HuH-7 (cell line): ENCODE measurements at regions not wholly inside any gene's neighbourhood (a gene's known extent, or its start where the extent isn't known, plus 50 kb on each side); places are given as distances from the start of the nearest gene placed in this dataset.
"Not testable (repeated sequence)": the region's sequence is repeated elsewhere in the genome, so short reads cannot be mapped to it uniquely, and the experiment has no call there.

ENCODE experiments used
- DNase-seq: peaks from one replicate; pipeline ENCODE4 v3.0.0; 2011; ENCODE audit warnings: low spot score

DNA sequence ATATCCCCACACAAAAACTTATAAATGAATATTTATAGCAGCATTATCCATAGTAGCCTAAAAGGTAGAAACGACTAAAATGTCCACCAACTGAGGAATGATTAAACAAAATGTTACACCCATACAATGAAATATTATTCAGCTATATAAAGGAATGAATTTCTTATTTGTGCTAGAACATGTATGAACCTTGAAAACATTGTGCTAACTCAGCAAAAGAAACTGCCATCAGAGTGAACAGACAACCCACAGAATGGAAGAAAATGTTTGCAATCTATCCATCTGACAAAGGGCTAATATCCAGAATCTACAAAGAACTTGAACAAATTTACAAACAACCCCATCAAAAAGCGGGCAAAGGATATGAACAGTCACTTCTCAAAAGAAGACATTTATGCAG lies 155.3 kb upstream of the DIAPH2 start:
- not testable (repeated sequence) for DNase-seq

DNA sequence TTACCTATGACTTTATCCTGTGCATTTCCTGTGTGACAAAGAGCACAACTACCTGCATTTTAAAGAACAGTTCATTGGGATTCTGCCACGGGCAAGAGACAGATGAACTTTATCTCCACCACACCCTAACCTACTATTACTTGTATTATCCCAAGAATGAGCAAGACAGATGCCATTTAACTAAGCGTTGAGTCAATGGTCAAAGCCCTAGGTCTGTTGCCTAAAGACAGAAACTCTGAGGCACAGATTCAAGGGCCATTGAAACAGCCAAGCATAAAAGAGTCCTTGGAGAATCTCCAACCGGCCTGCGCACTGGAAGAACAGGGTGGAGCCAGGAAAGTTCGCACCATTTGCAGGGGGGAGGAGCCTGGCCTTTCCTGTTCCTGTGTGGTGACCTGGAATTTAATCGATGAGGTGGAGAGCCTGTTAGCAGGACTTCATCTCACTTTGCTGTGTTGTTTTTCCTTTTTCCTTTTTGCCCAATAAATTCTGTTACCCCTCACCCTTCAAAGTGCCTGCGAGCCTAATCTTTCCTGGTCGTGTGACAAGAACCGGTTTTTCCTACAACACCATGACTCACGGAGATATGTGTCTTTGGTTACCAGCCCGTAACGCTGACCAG lies 146.4 kb upstream of the DIAPH2 start:
- no peak for DNase-seq

DNA sequence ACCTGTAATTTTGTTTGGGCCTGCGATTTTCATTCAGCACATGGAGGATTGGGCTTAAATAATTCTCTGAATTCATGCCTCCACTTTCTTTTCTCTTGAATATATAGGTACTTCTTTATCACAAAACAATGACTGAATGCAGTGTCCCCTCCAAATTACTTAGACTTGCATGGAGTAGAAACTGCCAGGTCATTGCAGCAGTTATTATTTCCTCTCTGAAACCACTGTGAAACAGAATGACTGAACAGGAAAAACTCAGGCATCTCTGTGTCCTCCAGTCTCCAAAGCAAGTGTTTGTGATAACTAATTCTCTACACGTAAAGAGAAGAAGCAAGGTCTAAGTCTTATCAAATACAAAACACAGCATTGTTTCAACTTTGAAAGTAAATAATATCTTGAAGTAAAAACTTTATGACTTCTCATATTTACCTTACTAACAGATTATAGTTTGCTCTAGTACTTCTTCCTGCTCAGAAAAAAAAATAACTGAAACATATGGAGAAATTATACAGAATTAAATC lies 144.5 kb upstream of the DIAPH2 start:
- no peak for DNase-seq

DNA sequence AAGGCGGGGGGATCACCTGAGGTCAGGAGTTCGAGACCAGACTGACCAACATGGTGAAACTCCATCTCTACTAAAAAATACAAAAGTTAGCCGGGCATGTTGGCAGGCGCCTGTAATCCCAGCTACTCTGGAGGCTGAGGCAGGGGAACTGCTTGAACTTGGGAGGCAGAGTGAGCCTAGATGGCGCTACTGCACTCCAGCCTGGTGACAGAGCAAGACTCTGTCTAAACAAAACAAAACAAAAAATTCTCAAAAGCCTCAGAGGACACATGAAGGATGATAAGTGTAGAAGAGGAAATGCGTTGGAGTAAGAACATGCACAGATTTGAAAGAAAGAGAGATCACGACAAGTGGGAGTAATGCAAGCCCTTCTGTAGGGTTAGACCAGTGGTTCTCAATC lies 138.4 kb upstream of the DIAPH2 start:
- not testable (repeated sequence) for DNase-seq

DNA sequence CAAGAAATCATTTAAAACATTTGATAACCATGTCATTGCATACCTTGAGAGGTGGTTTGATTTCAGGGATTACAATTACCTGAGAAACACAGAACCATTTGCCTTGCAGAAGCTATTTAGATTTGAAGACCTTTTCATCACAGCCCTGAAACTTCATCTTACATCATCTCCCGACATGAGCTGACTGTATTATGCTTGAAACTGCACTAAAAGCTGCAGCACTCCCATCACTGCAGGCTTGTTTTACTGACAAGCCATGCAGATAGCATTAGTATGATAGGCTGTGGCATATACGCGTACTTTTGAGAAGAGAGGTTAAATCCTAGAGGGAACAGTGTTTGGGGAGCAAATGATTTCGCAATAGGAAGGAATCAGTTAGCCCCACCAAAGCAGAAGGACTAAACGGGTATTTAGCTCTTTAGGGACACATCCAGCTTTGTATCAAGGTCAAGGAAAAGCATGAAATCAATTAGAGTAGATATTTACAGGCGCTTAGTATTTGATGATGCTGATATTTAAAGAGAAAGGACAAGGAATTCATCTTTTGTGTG lies 133.2 kb upstream of the DIAPH2 start:
- no peak for DNase-seq

DNA sequence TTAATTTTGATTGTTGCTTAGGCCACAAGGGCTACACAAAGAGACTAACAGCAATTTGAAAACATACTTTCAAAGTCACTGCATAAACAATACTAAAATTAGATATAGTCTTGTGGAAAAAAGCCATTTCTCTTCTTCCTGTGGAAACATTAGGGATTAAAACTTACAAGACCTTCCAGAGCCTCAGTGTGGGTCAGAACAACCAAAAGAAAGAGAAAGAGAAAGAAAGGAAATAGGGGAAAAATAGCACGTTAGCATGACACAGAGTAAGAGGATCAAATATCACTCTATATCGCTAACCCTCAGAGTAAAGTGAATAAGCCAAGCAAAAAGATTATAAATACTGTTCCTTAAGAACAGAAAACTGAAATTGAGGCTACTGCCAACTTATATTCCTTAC lies 127.8 kb upstream of the DIAPH2 start:
- DNase-seq: no peak

DNA sequence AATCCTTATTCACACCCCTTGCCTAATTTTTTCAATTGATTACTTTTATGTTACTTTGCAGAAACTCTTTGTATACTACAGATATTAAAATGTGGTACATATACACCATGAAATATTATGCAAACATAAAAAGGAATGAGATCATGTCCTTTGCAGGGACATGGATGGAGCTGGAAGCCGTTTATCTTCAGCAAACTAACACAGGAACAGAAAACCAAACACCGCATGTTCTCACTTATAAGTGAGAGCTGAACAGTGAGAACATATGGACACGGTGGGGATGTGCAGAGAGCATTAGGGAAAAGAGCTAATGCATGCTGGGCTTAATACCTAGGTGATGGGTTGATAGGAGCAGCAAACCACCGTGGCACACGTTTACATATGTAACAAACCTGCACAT lies 123.5 kb upstream of the DIAPH2 start:
- DNase-seq: not testable (repeated sequence)

DNA sequence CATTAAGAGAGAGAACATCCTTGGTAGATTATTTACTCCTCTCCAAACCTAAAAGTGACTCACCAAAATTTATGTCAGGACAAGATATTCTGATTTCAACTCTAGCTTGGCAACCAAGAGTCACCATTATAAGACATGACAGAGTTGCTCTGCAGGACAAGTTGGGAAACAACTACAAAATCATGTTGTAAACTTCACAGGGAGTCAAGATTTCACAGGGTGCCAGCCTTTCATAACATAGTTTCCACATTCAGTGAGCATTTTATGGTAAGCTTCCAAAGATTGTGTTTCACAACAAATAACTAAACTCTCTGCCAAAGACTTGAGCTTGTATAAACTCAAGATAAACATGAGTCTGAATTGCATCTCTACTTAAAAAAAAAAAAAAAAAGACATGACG lies 121.0 kb upstream of the DIAPH2 start:
- no peak for DNase-seq

DNA sequence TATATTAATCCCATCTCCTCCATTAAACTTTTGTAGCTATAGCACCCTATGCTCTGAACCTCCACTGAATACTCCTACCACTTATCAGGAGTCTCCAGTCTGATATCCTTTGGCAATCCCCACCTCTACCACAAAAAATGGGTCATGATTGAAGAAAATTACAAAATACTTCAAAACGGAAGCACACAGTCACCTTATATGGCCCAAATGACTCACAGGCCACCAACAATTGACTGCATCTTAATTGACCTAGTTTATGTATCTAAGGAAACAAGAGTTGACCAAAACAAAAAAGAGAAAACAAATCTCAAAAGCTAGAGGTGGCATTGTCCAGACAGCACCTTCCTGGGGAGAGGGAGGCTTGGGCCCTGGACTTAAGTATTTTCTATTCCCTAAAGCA lies 120.0 kb upstream of the DIAPH2 start:
- DNase-seq: no peak

DNA sequence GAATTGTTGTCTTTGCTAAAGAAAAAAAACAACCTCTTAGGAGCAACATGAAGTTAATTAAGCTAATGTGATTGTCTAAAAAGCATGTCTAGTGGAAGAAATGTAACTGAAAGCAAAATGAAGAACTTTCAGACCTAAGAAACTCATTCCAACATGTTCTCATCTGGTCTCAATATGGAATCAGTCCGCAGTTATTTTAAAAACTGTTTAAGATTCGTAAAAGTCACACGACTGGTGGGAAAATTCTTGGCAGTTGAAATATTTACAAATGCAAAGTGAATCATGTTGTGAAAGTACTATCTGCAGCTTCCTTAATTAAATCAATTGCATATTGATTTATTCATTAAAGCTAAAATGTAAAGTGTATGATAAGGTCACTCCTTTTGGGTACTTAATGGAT lies 117.8 kb upstream of the DIAPH2 start:
- no peak for DNase-seq

DNA sequence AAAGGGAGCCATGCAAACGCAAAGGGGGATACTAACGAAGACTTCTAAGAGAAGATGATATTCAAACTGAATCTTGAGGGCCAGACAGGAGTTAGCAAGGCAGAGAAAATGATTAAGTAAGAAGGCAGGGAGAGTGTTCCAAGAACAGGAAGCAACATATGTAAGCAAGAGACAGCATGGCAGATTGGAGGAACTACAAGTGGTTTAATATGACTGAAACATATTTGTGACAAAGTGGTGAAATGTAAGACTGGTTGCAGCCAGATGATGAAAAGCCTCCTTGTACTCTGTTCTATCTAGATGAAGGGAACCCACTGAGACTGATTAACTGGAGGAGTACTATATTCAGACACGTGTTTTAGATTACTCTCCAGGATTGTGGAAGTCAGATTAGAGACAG lies 116.6 kb upstream of the DIAPH2 start:
- no peak for DNase-seq

DNA sequence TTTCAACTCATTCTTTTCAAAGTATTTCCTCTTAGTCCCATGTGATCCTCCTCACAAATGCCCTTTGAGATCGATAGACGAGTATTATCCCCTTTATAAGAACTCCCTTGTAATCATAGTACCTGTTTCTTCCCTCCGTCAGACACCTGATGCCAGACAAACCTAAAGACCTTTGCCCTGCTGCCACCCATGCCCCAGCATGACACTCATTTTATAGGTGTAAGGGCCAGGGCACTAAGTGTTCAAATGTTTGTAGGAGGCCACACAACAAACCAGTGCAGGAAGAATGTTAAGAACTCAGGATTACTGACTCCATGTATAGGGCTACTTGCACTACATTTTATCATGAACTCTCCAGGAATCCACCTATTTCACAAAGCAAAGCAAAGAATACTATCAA lies 115.6 kb upstream of the DIAPH2 start:
- DNase-seq: no peak

DNA sequence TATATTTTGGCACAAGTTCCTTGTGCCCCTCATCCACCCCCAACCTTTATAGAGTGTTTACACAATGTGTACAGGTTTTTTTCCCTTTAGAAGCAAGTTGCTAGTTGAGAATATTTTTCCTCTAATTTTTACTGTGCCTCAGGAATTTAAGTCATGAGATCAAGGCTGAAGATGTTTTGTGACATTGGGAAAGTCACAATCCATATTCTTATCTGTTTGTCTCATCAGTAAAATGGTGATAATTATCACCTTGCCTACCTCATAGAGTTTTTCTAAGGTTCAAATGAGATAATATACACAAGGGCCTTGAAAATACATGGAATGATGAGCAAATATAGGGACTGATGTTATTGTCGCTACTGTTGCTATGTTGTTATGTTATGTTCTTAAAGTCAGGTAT lies 109.6 kb upstream of the DIAPH2 start:
- DNase-seq: no peak

DNA sequence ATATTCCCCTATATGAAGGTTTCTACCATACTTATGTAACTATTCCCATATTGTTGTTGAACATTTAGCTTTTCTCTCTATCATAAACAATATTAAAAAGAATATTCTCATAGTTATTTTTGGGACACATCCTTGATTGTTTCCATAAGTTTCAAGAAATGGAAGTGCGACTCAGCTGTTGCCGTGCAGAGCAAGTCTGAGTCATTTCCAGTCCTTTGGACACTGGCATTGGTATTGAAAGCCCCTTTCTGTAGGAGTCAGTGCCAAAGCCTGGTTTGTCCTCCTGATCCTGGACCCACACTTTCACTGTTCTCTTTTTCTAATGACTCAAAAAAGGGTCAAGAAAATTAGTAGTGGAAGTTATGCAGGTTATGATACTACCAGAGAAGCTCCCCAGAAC lies 108.3 kb upstream of the DIAPH2 start:
- DNase-seq: no peak

DNA sequence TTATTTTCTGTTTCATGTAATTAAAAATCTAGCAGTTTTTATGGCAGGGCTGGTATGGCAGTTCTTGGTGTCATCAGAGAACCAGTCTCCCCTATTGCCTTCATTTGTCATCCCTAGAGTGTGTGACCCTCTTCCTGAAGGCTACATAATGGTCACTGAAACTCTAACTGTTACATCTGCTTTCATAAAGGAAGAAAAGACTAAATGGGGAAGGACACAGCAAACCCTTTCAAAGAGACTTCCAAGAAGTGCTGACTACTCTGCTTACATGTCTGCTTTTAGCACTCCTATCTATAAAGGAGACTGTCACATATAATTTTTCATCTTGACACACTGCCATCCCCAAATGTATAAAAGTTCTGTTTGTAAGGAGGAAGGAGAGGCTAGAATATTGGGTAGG lies 105.9 kb upstream of the DIAPH2 start:
- no peak for DNase-seq

DNA sequence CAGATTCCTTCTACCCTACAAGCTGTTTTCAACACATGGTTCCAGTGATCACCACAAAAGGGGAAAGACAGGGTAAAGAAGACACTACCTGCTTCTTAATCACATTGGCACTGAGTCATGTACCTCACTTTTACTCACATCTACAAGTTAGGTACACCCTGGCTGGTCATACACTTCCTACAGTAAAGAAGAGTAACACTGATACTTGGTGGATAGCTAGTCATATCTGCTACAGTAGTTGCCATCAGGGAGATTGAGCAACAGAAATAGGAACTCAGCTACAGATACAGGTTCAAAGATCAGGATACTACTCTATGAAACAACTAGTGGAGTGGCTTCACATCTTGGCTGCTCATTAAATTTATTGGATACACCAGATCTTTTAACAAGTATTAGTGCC lies 105.4 kb upstream of the DIAPH2 start:
- no peak for DNase-seq

DNA sequence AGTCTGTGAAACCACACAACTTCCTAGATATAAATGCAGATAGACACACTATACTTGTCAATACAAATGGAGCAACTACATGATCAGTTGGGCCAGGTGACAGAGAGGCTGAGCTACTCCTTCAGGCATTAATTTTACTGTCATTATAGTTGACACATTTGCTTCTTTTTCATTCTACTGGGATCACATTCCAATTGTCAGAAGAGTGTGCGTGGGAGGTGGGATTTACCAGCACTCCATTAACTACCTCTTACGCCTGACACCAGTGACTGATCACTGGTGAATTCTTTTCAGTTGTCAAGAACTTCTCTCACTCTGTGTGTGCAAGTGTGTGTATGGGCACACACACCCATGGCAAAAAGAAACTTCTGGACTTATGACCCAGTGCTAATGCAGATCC lies 94.2 kb upstream of the DIAPH2 start:
- DNase-seq: no peak

DNA sequence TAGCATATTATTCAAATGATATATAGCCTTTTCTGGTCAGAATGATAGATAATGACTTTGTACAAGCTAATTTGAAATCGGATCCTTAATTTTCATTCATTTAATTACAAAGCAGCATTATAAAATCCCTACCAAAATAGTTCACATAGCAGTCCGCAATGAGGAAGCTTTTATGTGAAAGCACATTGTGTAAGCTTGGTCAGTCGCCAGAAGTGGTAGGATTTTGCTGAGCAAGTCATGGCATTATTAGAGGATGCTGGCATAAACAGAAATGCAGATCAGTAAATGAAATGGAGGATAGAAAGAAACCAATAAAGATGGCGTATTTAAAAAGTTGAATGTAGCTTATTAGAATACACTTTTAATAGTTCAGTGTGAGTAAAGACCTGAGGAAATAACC lies 93.2 kb upstream of the DIAPH2 start:
- no peak for DNase-seq

DNA sequence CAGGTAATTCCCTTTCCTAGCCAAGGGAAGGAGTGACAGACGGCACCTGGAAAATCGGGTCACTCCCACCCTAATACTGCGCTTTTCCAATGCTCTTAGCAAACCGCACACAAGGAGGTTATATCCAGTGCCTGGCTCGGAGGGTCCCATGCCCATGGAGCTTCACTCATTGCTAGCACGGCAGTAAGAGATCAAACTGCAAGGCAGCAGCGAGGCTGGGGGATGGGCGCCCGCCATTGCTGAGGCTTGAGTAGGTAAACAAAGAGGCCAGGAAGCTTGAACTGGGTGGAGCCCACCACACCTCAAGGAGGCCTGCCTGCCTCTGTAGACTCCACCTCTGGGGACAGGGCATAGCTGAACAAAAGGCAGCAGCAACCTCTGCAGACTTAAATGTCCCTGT lies 86.8 kb upstream of the DIAPH2 start:
- not testable (repeated sequence) for DNase-seq

DNA sequence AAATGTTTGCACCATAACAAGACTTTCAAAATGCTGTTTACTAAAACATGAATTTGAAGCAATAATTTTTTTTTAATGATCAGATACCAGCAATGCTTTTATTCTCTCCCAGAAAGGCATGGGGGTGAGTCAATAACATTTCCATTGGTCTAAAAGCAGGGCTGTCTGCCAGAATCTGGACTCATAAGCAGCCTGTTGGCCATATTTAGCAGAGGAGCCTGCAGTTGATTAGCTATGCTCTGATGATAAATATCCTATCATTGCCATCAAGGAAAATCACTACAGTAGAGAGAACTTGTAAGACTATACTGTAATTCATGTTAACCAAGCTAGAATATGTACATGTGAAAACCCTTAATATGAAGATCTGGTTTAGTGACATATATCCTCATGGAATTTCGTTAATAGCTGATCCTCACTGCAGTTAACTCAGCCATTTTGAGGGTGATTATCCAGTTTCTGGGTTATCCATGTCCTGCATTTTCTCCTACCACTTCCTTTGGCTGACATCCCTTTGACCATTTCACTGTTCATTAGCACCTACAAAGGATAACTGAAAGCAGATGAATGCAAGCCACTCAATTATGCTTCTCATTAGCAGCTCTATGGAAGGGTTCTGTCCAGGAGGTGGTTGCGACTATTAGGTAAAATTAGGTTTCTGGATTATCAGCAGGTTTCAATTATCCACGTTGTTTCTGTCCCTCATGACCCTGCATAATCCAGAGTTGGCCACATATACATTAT lies 72.9 kb upstream of the DIAPH2 start:
- DNase-seq: no peak

DNA sequence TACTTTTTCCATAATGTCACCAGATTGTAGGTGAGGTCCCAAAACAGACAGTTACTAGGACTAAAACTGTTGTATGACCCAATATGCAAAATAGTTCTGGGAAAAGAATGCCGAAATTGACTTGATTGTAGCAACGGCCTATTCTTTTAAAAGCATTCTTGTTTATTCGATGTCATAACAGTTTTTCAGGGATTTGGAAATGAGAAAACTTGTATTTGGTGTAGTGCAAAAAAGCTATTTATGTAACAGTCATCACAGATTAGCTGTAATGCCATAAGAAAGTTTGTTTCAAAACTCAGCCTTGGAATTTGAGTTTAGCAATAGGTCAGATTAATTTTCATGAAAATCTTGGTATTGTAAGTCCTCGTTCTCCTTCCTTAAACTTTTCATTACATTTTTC lies 69.2 kb upstream of the DIAPH2 start:
- no peak for DNase-seq

DNA sequence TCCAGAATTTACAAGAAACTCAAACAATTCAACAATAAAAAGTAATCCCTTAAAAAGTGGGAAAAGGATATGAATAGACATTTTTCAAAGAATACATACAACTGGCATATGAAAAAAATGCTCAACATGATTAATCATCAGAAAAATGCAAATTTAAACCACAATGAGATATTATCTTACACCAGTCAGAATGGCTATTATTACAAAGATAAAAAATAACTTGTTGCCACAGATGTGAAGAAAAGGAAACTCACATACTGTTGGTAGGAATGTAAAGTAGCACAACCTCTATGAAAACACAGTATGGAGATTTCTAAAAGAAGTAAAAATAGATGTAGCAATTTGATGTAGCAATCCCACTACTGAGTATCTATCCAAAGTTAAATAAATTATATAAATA lies 65.1 kb upstream of the DIAPH2 start:
- no peak for DNase-seq

DNA sequence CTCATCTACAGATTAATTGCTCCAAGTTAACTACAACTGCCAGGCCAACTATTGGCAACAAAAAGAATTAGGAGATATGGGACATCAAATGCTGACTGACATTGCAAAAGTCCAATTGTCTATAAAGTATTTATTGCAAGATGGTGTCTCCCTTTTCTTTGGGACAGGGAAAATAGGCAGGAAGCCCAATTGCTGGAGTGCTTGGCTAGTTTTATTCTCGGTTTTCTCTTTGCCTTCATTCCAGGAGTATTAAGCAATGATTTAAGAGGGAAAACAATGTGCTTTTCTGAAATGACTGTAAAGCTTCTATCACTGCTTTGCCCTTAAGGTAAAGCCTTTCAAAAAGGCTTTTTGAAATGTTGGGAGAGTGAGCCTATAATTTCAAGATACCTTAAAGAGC lies 62.8 kb upstream of the DIAPH2 start:
- no peak for DNase-seq
